Body of pancreas (tissue), 4 donors: ENCODE measurements at regions not wholly inside any gene's neighbourhood (a gene's known extent, or its start where the extent isn't known, plus 50 kb on each side); places are given as distances from the start of the nearest gene placed in this dataset.

Source experiments
- ATAC-seq: fragments of 150-250 bp; one replicate; pipeline ENCODE4 v1.9.1; 2016
- DNase-seq, 4 donors: peaks; one replicate each; pipeline ENCODE4 v3.0.0-alpha.2; 2019
- H3K27ac ChIP-seq, 4 donors: fragments of 200-600 bp; sonication (generic); 1 replicate in 3 of 4; 2 replicates in 1 of 4; pipeline versions ENCODE4 v1.5.1 to v1.6.1; 2016 to 2019; ENCODE audit warnings: mild to moderate bottlenecking in 1 of 4, mixed read lengths in 1 of 4, moderate library complexity in 1 of 4
- H3K27me3 ChIP-seq, 2 donors: fragments of 200-600 bp; sonication (generic); one replicate each; pipeline ENCODE4 v1.6.0; 2016; ENCODE audit warnings: mild to moderate bottlenecking in 1 of 2
- H3K36me3 ChIP-seq, 2 donors: fragments of 200-600 bp; sonication (generic); replicated peaks in 1 of 2; 2 replicates each; pipeline ENCODE4 v1.5.1; 2016; ENCODE audit warnings: low read depth in 2 of 2; ENCODE audit not compliant: insufficient read depth in 1 of 2
- H3K4me1 ChIP-seq: fragments of 200-600 bp; sonication (generic); one replicate; pipeline ENCODE4 v1.6.0; 2016
- H3K4me3 ChIP-seq, 2 donors: fragments of 200-600 bp; sonication (generic); 1 replicate in 1 of 2; 2 replicates in 1 of 2; pipeline ENCODE4 v1.5.1; 2016 to 2019
- H3K9me3 ChIP-seq, 3 donors: fragments of 200-600 bp; sonication (generic); 1 replicate in 2 of 3; 2 replicates in 1 of 3; pipeline ENCODE4 v1.5.1; 2016
- CTCF ChIP-seq, 7 experiments: fragments of 450-650 bp in 4 of 7; fragments of 200-600 bp in 3 of 7; sonication (generic) in 3 of 7; IDR thresholded peaks; one replicate each; pipeline ENCODE4 v1.5.1; 2016 to 2019; ENCODE audit warnings: antibody characterized with exemption in 7 of 7
- POLR2A ChIP-seq, 3 donors: fragments of 450-650 bp; IDR thresholded peaks; one replicate each; pipeline ENCODE4 v1.6.1; 2016; ENCODE audit warnings: antibody characterized with exemption in 3 of 3, mild to moderate bottlenecking in 2 of 3
- WGBS, 2 donors: methylation state at CpG; one replicate each; pipeline ENCODE4 v1.1.5; 2017; 5-methylcytosine and 5-hydroxymethylcytosine counted together
- intact Hi-C: fragments of 100-400 bp; cut with DNase I; formaldehyde crosslinking; loops from one replicate; pipeline ENCODE4 v1.15.1; 2023

- Histone ChIP-seq H3K9me3 (no peaks in the 10 kb centered on the region), H3K4me3 (no peak overlapping the region), H3K27me3 (no peaks in the 10 kb centered on the region), H3K36me3 (no peaks in the 10 kb centered on the region), H3K27ac (no peak overlapping the region), H3K4me1 (no peaks in the 10 kb centered on the region)
- WGBS, 2 donors, result 85 to 94% methylated on average over 3 of the region's 3 CpGs
- TF ChIP-seq CTCF (IDR thresholded peaks at IDR 0.05), result no peak
- no peak for TF ChIP-seq POLR2A (IDR thresholded peaks at IDR 0.05)
- ATAC-seq (no peak), DNase-seq (no peak)
- intact Hi-C loops, result no loop called here
Measured at GRCh38 chr14:101451166-101451565, 110.1 kb upstream of the DIO3 start.

DNA sequence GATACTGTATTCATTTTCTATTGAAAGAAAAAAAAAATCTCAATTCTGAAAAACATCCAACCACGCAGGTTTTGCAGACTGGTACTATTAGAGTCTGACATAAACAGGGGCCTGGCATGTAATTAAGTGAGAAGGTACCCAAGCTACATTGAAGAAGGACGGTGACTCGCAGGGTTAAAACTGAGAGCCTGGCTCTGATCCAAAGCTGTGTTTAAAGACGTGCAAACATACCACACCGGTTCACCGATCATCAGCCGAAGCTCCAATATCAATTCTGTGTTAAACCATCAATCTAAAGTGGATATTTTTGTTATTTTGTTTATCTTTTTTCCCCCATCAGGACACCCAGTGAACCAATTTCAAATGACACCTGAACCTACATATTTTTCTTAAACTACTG lies 108.1 kb upstream of the DIO3 start:
- Histone ChIP-seq H3K27ac (no peak overlapping the region), H3K27me3 (peaks cover 5 to 10% of the 10 kb centered on the region in 2 donors), H3K36me3 (no peaks in the 10 kb centered on the region), H3K9me3 (no peaks in the 10 kb centered on the region), H3K4me3 (no peak overlapping the region), H3K4me1 (peaks cover 5% of the 10 kb centered on the region)
- WGBS, 2 donors, result 41 to 42% methylated on average over 7 of the region's 7 CpGs
- DNase-seq, result no peak
- intact Hi-C loops, result no loop called here
- no peak for ATAC-seq
- no peak for TF ChIP-seq CTCF (IDR thresholded peaks at IDR 0.05)
- no peak for TF ChIP-seq POLR2A (IDR thresholded peaks at IDR 0.05)

DNA sequence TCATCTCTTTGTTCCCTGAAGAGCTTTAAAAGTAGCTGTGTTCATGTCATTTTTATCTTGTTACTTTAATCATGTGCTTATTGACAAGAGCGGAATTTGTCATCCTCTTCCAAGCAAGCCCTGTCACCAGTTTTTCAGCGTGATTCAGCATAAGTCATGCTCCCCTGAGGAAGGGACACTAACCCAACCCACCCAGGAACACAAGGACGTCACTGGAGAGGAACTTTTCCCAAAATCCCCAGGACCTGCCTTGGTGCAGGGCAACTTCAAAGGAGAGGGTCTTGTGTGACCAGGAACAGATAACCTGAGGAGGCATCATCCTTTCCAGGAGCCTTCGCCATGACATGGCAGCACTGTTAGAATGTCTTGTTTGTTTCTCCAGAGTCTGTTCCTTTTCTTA lies 107.1 kb upstream of the DIO3 start:
- DNase-seq (no peak), ATAC-seq (no peak)
- no peaks in the 10 kb centered on the region for H3K36me3 ChIP-seq
- no peak overlapping the region for H3K27ac ChIP-seq
- no peak overlapping the region for H3K4me3 ChIP-seq
- TF ChIP-seq POLR2A (IDR thresholded peaks at IDR 0.05) (no peak), CTCF (IDR thresholded peaks at IDR 0.05) (no peak)
- peaks cover 14 to 20% of the 10 kb centered on the region in 2 donors for H3K27me3 ChIP-seq
- no peaks in the 10 kb centered on the region for H3K9me3 ChIP-seq
- intact Hi-C loops, result no loop called here
- peaks cover 15% of the 10 kb centered on the region for H3K4me1 ChIP-seq
- WGBS, 2 donors, result 79 to 83% methylated on average over 4 of the region's 4 CpGs

DNA sequence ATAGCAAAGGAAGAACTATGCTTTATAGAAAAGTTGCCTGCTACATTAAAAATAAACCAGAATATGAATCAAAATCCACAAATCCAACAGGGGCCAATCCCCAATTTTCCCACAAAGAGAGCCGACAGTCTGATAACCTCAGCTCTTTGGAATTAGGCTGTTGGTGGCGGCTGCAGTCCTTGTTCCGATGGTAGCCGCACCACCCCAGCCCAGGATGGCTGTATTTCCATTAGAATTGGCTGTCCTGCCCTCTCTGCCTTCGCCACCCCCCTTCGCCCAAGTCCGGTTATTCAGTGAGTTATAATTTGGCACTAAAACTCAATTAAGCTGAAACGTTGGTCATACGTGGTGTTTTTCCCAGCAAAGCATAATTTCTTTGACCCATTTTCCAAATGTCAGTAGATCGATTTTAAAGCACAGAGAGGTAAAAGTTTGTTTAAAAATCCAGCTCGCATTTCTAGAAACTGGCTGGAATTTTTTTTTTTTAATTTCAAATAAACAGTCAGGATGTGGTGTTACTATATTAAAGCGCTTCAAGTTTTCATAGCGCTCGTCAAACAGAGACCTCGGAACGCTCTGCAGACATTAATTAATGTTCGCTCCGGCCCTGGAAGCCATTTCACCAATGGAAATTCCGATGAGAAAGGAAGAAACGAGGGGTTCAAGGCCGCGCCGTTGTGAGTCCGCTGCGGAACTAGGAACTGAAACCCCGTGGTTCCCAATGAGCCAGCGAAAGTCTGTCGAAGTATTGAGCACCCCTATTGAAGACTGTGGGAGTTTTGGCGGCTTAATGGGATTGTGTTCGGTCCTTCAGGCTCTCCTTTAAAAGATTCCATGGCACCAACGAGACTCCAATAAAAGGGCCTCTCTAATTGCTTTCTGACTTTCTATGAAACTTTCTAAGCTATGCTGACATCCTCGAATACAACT lies 104.8 kb upstream of the DIO3 start:
- intact Hi-C loops, result no loop called here
- Histone ChIP-seq H3K36me3 (no peaks in the 10 kb centered on the region), H3K4me3 (no peak overlapping the region), H3K27me3 (peaks cover 17 to 25% of the 10 kb centered on the region in 2 donors), H3K9me3 (no peaks in the 10 kb centered on the region), H3K27ac (no peak overlapping the region), H3K4me1 (peaks cover 18% of the 10 kb centered on the region)
- TF ChIP-seq POLR2A (IDR thresholded peaks at IDR 0.05) (no peak), CTCF (IDR thresholded peaks at IDR 0.05) (no peak)
- ATAC-seq, result no peak
- 26 to 40% methylated on average over 30 to 32 of the region's 32 CpGs for WGBS, 2 donors
- no peak for DNase-seq
